ENCODE measurements at regions not wholly inside any gene's neighbourhood (a gene's known extent, or its start where the extent isn't known, plus 50 kb on each side); places are given as distances from the start of the nearest gene placed in this dataset.

GRCh38 chr18:76255070-76255683 lies 239.9 kb downstream of the ZNF516 start:
- Mint-ChIP-seq H3K9me3 (no peaks in the 10 kb centered on the region), H3K27ac (no peak overlapping the region), H3K4me1 (ENCODE audit: low read depth) (no peaks in the 10 kb centered on the region), H3K4me3 (no peak overlapping the region), H3K36me3 (ENCODE audit: low read depth) (no peaks in the 10 kb centered on the region), H3K27me3 (peaks cover 9% of the 10 kb centered on the region)
- Histone ChIP-seq H3K27me3 (ENCODE audit: control insufficient read depth in 1 of 2, insufficient read depth in 2 of 2, low read length in 2 of 2) (peaks cover 0 to 4% of the 10 kb centered on the region in 2 experiments), H3K4me3 (ENCODE audit: low read length) (no peak overlapping the region), H3K9me3 (ENCODE audit: control insufficient read depth in 1 of 2, insufficient read depth in 1 of 2, low read length in 2 of 2) (no peaks in the 10 kb centered on the region), H3K36me3 (ENCODE audit: insufficient read depth, low read length) (no peaks in the 10 kb centered on the region), H3K4me1 (ENCODE audit: insufficient read depth, low read length) (no peaks in the 10 kb centered on the region), H3K27ac (ENCODE audit: low read depth in 1 of 2, low read length in 2 of 2) (no peak overlapping the region)
- intact Hi-C loops (cut with DNase I, micrococcal nuclease): no loop called here
- ATAC-seq (ENCODE audit: poor library complexity) (no peak), DNase-seq (no peak)
- TF ChIP-seq CTCF (IDR thresholded peaks at IDR 0.05): no peak
- ChIA-PET CTCF (no interaction called here), POLR2A (no interaction called here)

- ChIA-PET CTCF (no interaction called here), POLR2A (no interaction called here)
- no peak for DNase-seq
- H3K9me3 Mint-ChIP-seq: no peaks in the 10 kb centered on the region
- no peaks in the 10 kb centered on the region for H3K36me3 Mint-ChIP-seq (ENCODE audit: low read depth)
- H3K4me3 ChIP-seq (ENCODE audit: low read length): no peak overlapping the region
- H3K4me3 Mint-ChIP-seq: no peak overlapping the region
- no peak for TF ChIP-seq CTCF (IDR thresholded peaks at IDR 0.05)
- peaks cover 0 to 2% of the 10 kb centered on the region in 2 experiments for H3K27me3 ChIP-seq (ENCODE audit: control insufficient read depth in 1 of 2, insufficient read depth in 2 of 2, low read length in 2 of 2)
- H3K27ac Mint-ChIP-seq: no peak overlapping the region
- H3K4me1 Mint-ChIP-seq (ENCODE audit: low read depth): no peaks in the 10 kb centered on the region
- no peaks in the 10 kb centered on the region for H3K9me3 ChIP-seq (ENCODE audit: control insufficient read depth in 1 of 2, insufficient read depth in 1 of 2, low read length in 2 of 2)
- H3K36me3 ChIP-seq (ENCODE audit: insufficient read depth, low read length): no peaks in the 10 kb centered on the region
- H3K27ac ChIP-seq (ENCODE audit: low read depth in 1 of 2, low read length in 2 of 2): no peak overlapping the region
- intact Hi-C loops (cut with DNase I, micrococcal nuclease): no loop called here
- no peaks in the 10 kb centered on the region for H3K4me1 ChIP-seq (ENCODE audit: insufficient read depth, low read length)
- ATAC-seq (ENCODE audit: poor library complexity): no peak
- H3K27me3 Mint-ChIP-seq: peaks cover 9% of the 10 kb centered on the region
Observed at GRCh38 chr18:76252880-76253279, 242.2 kb downstream of the ZNF516 start.

- Mint-ChIP-seq H3K9me3 (no peaks in the 10 kb centered on the region), H3K4me3 (no peak overlapping the region), H3K27ac (no peak overlapping the region), H3K4me1 (ENCODE audit: low read depth) (no peaks in the 10 kb centered on the region), H3K36me3 (ENCODE audit: low read depth) (no peaks in the 10 kb centered on the region), H3K27me3 (peaks cover 9% of the 10 kb centered on the region)
- Histone ChIP-seq H3K4me3 (ENCODE audit: low read length) (no peak overlapping the region), H3K36me3 (ENCODE audit: insufficient read depth, low read length) (no peaks in the 10 kb centered on the region), H3K4me1 (ENCODE audit: insufficient read depth, low read length) (no peaks in the 10 kb centered on the region), H3K9me3 (ENCODE audit: control insufficient read depth in 1 of 2, insufficient read depth in 1 of 2, low read length in 2 of 2) (no peaks in the 10 kb centered on the region), H3K27ac (ENCODE audit: low read depth in 1 of 2, low read length in 2 of 2) (no peak overlapping the region), H3K27me3 (ENCODE audit: control insufficient read depth in 1 of 2, insufficient read depth in 2 of 2, low read length in 2 of 2) (peaks cover 0 to 2% of the 10 kb centered on the region in 2 experiments)
- intact Hi-C loops (cut with DNase I, micrococcal nuclease): no loop called here
- ATAC-seq (ENCODE audit: poor library complexity): no peak
- ChIA-PET CTCF (no interaction called here), POLR2A (no interaction called here)
- TF ChIP-seq CTCF (IDR thresholded peaks at IDR 0.05): no peak
- no peak for DNase-seq
Observed at GRCh38 chr18:76252139-76252538, 242.9 kb downstream of the ZNF516 start.
